T-helper 9 cell (primary cell): ENCODE measurements at regions not wholly inside any gene's neighbourhood (a gene's known extent, or its start where the extent isn't known, plus 50 kb on each side); places are given as distances from the start of the nearest gene placed in this dataset.

Experiments
- DNase-seq: peaks from one replicate; pipeline ENCODE4 v3.0.0-alpha.2; 2020

DNA sequence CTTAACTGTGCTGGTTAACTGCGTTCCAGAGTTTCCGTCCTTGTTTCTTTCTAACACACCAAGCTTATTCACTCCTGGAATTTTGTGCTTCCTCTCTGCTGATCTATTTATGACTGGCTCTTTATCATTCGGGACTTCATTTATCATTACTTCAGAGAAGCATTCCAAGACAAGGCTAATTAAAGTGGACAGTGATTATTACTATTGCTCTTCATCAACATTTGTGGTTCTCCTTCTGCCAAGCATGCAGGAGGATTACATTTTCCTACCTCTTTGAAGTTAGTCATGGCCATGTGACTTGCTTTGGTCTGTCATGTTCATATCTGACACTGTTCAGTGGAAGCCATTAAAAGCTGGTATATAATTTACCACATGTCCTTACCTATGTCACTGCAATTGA lies 172.4 kb upstream of the AGR3 start:
- DNase-seq = no peak

DNA sequence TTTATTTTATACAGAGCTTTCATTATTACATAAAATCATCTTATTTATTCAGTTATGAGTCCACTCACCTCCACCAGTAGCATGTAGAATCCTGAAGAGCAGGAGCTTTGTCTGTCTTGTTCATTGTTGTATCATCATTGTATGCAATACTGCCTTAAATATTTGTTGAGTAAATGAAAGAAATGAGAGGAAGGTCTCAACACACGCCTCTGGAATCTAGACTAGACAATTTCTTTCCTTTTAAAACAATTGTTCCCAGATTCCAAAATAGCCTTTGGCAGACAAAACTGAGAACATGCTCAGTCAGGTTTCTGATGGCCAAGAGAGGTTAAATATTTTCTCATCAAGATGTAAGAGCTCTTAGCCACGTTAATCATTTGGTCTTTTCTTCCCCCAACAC lies 173.1 kb upstream of the AGR3 start:
- no peak for DNase-seq

DNA sequence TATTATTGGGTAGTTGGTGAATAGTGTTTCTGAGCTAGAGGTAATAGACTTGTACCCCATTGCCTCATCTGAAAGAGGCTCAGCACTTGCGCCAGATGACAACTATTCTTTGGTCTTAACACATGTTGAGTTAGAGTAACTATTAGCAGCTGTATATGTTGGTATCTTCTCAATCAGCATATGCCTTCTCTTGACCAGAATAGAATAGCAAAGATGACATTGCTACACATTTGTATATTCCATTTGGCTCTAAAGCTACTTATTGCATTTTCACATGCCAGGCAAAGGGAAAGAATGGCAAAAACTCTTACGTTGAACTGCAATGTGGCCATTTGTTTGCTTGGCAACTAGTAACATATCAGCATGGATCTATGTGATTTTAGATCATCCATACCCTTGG lies 173.8 kb upstream of the AGR3 start:
- DNase-seq = no peak

DNA sequence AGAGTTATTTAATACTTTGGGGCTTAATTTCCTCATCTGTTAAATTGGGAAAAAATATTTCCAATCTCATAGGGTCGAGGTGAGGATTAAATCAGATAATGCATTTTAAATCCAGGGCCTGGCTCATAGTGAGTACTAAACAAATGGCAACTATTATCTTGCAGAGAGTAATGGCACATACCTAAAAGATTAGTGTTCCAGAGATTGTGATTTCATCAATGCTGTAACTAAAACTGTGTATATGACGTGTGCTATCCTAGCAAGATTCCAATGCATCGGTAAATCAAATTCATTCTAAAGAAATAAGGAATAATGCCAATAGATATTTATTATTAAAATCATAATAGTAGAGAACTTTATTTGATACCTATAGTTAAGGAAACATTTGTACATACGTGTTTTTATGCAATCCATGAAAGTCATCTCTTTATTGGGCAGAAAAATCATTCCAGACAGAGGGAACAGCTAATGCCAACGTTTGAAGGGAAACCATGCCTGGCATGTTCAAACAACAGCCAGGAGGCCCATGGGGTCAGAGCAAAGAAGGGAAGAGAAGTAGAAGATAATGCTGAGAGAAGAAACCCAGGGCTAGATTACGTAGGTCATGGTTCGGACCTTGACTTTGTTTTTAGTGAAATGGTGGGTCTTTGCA lies 174.8 kb upstream of the AGR3 start:
- DNase-seq = no peak

DNA sequence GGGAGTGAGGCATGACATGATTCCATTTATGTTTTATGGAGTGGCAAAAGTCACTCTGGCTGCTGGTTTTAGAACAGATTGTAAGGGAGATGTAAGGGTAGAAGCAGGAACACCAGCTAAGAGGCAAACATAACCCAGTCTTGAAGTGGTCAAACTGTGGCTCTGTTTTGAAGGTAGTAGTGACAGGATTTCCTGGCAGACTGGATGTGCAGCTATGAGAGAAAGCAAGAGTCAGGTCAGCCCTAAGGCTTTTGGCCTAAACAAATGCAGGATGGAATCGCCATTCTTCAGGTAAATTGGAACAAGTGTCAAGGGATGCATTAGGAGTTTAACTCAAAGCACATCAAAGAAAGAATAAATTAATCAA lies 175.3 kb upstream of the AGR3 start:
- DNase-seq = no peak

DNA sequence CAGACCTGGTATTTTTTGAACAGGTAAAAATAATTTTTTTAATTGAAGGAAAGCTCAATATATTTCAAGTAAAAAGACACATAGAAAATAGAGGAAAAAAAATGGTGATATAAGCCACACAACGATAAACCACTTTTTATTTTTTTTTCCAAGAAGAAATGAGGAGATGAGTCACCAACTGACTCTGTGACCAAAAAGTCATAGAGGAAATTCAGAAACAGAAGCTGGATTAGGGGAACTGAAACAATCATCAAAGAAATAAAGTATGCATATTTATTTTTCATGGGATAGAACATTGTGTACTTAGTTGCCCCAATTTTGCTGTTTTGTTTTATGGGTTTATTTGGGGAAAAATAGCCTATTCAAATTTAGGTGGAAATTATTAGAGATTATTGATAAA lies 176.8 kb upstream of the AGR3 start:
- no peak for DNase-seq

DNA sequence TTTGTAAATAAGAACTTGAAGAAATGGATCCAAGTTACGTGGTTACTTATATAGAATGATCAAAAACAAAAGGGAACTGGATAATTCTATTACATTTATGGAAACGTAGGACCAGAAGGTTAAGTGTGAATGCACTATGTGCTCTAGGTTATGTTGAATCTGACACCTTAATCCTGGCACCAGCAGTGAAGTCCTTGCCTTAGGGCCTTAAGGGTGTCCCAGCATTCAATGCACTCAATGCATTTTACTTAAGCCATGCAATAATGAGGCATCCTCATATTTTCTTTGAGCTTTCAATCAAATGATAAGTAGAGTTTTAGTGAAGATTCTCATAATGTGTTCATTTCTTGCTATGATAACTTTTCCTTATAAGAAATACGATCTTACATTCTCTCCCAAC lies 178.3 kb upstream of the AGR3 start:
- no peak for DNase-seq

DNA sequence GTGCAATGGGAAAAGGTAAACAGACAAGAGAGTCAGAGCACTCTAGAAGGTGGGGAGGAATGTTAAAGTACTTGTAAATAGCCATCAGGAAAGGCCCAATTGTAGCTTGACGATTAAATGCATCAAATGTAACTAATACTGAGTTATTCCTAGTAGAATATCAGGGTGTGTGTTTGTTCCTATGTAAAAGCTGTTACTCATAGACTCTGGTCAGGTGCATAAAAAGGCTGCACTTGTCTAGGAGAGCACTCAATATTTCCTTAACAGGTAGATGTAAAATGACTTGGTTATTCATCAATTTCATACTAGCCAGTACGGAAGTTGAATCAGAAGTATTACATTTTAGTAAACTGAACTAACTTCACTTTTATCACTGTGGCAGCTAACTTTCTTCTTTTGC lies 179.7 kb upstream of the AGR3 start:
- DNase-seq = no peak

DNA sequence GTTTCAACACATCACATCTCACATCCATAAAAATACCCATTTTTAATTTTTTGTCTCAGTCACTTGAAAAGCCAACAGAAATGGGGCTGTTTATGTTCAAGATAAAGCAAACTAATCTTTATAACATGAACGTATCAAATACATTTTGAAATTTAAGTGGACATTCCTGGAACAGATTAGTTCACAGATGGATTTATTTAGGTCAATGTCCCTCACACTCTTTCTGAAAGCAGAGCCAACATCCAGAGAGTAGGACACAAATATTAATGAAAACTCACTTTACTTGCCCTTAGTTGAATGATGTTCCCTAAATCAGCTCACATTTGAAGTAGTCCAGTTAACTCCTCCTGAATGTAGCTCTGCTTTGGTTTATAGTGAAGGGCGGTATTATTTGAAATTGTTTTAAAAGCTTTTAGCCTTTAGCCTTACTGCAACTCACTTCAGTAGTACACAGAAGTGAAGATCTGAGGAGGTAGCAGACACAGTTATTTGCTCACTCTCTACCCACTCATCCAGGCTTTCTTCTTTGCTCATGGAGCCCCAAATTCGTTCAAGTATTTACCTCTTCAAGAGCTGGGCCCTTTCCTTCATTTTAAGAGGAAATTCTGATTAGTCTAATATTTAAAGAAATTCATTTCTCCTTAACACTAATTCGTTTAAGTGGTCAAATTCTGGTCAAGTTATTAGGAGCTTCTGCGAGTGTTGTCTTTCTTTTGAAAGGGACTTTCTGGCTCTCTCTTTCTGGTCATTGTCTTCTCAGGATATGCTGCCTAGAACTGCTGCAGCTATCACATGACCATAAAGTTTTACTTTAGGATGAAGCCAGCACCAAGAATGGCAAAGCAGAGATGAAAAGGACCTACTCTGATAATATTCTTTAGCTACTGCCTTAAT lies 180.6 kb upstream of the AGR3 start:
- no peak for DNase-seq

DNA sequence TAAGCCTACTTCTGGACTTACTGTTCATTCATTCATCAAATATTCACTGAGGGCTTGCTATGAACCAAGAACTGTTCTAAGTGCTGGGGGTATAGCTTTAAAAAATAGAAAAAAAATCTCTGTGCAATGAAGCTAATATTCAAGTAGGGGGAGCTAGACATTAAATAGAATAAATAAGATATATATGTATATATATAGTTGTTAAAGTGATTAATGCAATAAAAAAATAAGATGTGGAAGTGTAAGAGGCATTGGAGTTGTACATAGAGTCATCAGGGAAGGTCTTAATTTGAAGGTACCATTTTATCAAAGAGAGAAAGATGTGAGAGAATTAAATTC lies 181.2 kb upstream of the AGR3 start:
- DNase-seq = no peak

DNA sequence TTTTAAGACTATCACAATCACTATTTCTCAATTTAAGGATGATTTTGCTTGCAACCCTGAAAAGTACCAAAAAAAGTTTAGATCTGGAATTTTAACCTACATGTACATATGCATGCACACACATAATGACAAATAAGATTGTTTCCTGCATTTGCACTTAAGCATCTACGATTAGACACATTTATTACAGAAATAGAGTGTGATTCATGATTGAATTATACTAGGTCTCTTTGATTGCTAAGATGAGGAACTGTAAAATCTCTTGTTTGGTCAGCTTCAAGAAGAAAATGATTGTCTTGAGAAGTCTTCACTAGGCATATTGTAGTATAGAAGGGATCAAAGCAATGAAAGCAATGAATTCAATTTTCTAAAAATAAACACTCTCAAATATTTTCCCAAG lies 185.9 kb upstream of the AGR3 start:
- DNase-seq = no peak

DNA sequence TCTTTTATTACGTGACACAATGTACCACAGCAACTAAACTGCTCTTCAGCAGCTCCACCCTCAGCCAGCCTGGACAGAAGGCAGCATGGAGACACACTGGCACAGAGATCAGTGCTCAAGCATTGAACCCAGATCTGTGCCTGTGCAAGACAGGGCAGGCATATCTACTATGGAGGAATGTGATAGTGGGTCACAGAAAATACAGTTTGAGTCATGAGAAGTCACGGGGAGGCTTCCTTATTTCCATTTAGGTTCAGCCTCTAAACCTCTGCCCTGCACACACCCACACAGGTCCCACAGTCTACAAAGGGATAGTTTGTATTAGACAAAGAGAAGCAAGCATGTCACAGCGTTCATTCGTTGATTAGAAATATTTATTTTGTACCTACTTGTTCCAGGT lies 187.4 kb upstream of the AGR3 start:
- DNase-seq = no peak

DNA sequence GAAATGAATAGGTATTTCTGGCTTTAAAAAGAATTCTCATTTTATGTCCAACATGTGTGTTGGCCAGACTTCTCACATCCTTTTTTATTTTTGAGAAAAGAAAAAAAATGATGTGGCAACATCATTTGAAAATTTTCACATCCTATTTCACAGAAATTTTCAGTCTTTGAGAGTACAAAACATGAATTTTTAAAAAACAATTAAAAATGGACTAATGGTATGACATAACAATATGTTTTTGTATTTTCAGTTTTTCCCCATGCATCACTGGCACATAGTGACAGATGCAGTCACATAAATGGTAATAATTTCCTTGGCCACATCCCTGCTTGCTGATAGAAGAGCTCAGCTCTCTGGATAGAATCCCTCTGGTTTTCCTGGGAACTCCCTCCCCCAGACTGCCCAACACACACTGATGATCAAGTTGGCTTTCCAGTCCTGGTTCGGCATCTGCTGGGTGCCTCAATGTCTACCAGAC lies 188.5 kb upstream of the AGR3 start:
- no peak for DNase-seq

DNA sequence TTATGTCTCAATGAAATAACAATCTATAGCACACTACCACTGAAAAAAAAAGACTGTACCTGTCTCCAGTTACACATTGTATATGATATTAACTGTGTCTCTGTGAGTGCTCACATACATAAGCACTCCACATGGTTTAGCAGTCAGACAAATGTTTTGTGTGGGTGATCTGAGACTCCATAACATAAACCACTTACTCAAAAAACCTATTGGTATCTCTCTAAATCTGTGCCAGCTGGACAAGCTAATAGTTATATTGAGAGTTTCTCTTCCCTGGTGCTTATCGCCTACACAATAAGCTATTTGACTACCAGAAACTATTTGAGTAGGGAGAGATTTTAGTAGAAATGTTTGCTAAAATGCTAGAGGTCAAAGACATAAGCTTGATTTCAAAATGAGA lies 190.1 kb upstream of the AGR3 start:
- DNase-seq = no peak

DNA sequence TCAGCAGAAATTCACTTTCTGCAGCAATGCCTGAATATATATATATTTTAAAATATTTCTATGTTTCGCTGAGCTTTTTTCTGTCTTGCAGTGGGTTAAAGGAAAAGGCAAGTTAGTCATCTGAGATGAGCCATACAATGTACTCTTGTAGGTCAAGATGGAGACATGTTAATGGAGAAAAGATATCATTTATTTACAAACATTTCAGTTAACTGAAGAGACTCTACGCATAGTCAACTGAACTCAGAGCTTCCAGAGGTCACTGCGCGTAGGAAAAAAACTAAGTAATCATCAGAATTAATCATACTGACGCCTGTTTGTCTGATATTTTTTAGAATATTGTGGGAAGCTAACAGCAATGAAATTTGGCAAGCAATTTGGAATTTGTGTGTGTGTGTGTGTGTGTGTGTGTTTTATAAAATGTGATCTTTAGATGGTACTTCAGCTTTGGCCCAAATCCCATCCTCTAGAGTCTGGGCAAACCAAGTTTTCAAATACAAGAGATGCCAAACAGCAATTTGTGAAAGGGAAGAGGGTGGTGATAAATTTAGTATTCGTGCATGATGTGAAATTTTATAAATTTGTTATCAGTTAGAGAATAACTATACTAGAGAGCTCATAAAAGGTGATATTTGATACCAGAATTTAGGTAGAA lies 193.9 kb upstream of the AGR3 start:
- no peak for DNase-seq

DNA sequence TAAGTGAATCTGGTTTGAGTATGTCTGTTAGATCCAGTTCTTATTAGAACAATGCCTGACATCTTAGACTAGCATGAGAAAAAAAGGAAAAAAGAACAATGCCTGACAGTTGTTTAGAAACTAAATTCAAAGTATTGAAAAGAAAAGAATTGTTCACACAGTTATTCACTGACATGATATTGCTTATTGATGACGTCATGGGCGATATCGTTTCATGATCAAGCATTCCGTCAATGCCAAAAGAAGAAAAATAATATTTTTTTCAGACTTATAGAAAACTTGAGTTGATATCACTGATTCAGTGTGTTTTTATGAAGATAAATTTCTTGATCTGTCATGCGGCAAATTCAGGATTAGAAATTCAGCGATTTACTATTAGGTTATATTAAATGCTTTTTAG lies 196.5 kb upstream of the AGR3 start:
- no peak for DNase-seq

DNA sequence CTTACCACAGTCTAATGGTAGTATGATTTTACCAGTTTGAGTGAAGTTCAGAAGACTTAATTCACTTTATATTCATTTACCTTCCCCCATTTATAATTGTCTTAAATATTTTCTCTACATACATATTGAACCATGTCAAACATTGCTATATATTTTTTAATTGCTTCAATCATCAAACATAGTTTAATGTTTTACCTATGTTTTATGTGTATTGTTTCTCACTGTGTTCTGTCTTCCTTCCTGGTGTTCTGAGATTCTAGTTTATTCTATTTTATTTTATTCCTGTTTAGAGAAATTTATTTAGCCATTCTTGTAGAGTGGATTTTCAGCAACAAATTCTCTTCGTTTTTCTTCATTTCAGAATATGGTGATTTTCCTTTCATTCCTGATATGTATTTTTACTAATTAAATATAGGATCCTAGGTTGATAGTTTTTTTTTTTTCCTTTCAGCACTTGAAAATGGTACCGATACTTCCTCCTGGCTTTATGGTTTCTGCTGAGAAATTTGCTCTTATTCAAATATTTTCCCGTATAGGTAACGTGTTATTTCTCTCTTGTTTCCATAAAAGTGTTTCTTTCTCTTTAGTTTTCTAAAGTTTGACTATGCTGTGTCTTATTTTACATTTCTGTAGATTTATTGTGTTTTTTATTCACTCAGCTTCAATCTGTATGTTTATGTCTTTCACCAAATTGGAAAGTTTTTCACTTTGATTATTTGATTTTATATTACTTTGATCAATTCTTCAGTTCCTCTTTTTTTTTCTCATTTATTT lies 201.8 kb upstream of the AGR3 start:
- no peak for DNase-seq

DNA sequence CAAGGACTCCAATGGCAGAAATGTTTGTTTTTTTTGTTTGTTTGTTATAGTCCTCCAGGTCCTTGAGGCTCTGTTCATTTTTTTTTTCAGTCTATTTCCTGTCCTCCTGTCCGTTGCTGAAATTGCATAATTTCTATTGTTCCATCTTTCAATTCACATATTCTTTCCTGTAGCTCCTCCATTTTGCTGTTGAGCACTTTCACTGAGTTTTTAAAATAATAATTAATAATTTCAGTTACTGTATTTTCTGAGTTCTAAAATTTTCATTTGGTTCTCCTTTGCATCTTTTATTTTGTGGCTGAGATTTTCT lies 202.3 kb upstream of the AGR3 start:
- DNase-seq = no peak

DNA sequence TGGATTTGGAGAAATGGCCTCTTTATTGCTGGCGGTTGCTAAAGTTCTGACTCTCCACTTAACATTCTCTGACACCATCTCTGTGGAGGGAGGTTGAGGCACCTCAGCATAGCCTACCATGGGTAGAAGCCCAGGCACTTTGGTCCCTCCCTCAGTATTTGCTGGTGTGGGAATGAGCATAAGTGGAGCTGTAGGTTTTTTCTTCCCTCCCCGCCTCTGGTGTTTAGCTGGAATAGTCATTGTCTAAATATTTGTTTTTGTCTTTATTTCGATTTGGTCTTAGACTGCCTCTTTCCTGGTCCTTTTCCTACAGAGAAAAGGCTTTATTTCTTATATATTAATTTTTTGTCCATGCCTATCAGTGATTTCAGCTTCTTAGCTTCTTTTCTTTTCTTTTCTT lies 203.4 kb upstream of the AGR3 start:
- no peak for DNase-seq

DNA sequence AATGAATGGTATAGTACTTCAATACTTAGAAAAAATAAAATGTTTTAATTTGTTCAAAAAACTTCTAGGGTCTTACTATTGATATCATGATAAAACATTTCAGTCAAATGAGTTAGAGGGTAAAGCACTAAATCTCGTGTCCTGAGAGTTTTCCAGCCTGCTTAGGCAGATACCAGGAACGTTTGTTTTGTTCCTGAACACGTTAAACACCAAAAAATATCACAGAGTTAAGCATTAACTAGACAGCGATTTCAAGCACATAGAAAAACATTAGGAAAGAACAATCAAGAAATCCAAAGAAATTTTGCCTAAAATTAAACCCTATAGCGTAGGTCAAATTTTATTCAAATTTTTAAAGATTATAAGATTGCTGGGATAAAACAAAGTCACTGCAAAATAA lies 204.6 kb upstream of the AGR3 start:
- DNase-seq = no peak

DNA sequence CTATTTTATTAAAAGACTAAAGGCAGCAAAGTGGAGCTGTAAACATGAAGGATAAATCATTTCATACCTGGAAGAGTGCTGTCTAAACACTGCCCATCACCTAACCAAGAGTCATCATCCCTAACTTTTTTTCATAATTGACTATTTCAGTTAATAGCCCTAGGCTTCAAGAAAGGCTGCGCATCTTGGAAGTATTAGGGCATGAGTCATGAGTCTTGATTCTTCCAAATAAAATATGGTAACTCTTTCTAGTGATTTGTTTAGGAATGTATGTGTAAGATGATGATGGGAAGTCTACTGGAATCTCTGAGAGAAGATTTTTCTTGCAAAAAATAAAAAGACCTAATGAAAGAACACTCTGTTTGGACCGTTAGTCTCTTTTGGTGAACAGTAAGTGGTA lies 207.7 kb upstream of the AHR start:
- DNase-seq = no peak

DNA sequence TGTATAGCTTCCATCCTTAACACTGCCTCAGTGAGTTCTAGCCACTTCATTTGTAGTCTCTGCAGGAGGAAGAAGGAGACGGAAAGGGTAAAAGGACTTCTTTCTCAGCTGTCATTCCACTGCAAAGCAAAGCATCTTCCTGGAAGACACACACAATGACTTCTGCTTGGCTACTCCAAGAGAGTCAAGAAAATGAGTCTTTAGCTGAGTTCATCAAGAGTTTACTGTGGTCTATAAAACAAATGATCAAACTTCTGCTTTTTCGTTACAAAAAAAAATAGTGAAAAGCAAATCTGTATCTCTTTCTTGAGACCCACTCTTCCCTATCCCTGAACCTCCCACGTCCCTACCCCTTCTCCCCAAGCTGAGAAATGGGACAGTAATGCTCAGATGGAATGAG lies 205.0 kb upstream of the AHR start:
- no peak for DNase-seq

DNA sequence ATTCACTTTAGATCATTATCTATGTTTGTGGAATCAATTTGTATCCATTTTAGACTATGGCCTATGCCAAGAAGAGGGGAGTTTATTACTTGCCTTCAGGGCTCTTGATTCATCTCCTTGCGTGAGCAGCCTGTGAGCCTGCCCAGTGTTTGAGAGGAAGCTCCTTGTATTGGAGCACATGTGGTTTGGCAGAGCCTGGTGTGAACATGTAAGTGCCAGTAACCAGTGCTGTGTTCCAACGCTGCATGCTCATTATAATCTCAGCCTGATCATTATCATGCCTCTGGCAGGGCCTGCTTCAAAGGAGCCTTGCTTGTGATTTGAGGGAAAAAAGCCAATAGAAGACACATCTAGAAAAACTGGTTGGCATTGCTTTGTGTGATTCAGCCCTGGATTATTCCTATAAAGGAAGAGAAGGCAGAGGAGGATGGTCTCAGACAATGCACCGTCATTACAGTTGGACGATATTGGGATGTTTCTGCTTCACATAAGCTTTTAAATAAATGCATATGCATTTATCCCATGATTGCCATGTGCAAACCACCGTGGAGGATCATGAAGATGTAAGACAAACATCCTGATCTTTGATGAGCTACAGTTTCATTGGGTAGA lies 203.4 kb upstream of the AHR start:
- DNase-seq = no peak
